NB4 (cell line): ENCODE measurements at regions not wholly inside any gene's neighbourhood (a gene's known extent, or its start where the extent isn't known, plus 50 kb on each side); places are given as distances from the start of the nearest gene placed in this dataset.

Experiments
- DNase-seq: peaks from one replicate; pipeline ENCODE4 v3.0.0; 2010; ENCODE audit warnings: low read depth
- H3K4me3 ChIP-seq: one replicate; pipeline ENCODE4 v1.5.1; 2011; ENCODE audit warnings: mild to moderate bottlenecking, low read depth, low read length, moderate library complexity
- MYC ChIP-seq: IDR thresholded peaks from 2 replicates; pipeline ENCODE4 v1.6.1; 2011; ENCODE audit warnings: low read depth, low read length
- POLR2A ChIP-seq: IDR thresholded peaks from 2 replicates; pipeline ENCODE4 v1.6.1; 2011; ENCODE audit warnings: mild to moderate bottlenecking; ENCODE audit not compliant: insufficient read length; ENCODE audit errors: extremely low read depth
- TF ChIP-seq, protein P1 (sequence below): IDR thresholded peaks from 2 replicates; pipeline ENCODE4 v1.6.1; 2011; ENCODE audit warnings: low read depth, low read length
- TF ChIP-seq, protein P2 (sequence below): IDR thresholded peaks from one replicate; pipeline ENCODE4 v1.5.1; 2012; ENCODE audit warnings: low read depth, low read length

DNA sequence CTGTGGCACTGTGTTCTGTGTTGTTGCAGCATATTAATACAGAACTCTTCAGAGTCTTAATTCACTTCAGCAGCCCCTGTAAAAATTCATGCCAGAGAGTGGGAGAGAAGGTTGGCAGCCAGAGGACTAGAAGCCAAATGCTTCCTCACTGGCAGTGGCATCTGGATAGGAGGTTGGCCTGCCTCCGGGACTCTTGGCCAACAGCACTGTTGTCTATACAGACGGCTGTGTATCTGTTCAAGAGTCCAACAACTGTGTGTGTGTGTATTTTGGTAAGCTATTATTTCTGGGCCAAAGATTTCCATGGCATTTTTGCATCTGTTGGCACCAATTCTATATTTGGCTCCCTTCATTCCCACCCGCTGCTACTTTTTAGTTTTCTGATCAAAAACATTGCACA, 156.0 kb upstream of the SOX2 start:
- TF ChIP-seq, protein P1, sequence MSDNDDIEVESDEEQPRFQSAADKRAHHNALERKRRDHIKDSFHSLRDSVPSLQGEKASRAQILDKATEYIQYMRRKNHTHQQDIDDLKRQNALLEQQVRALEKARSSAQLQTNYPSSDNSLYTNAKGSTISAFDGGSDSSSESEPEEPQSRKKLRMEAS, result no peak
- TF ChIP-seq, protein P2, sequence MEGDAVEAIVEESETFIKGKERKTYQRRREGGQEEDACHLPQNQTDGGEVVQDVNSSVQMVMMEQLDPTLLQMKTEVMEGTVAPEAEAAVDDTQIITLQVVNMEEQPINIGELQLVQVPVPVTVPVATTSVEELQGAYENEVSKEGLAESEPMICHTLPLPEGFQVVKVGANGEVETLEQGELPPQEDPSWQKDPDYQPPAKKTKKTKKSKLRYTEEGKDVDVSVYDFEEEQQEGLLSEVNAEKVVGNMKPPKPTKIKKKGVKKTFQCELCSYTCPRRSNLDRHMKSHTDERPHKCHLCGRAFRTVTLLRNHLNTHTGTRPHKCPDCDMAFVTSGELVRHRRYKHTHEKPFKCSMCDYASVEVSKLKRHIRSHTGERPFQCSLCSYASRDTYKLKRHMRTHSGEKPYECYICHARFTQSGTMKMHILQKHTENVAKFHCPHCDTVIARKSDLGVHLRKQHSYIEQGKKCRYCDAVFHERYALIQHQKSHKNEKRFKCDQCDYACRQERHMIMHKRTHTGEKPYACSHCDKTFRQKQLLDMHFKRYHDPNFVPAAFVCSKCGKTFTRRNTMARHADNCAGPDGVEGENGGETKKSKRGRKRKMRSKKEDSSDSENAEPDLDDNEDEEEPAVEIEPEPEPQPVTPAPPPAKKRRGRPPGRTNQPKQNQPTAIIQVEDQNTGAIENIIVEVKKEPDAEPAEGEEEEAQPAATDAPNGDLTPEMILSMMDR, result no peak
- no peak for TF ChIP-seq POLR2A
- no peak for TF ChIP-seq MYC
- H3K4me3 ChIP-seq, result no peak overlapping the region
- DNase-seq, result no peak

DNA sequence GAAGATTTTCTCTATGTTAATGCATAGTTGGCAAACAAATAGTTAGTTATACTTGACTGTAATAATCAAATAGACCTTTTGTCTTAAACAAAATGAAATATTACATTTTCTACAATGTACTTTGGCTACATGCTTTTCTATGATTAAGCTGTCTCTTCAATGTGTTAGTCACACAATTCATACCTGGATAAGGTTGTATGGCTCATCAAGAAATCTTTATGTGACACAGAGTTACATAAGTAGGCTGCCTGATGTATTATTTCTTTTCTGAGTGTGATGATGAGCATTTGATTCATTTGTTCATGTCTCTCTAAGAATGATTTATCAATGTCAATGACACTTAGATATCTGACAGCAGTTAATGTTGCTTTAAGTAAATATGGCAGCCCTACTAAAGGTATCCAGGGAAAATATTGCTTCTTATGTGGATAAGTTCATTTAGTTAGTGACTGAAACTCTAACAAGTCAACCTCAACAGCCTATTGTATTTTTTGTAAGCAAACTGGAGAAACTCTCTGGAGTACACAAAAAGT, 157.4 kb upstream of the SOX2 start:
- TF ChIP-seq, protein P2, result no peak
- TF ChIP-seq POLR2A (no peak), MYC (no peak)
- TF ChIP-seq, protein P1, result no peak
- no peak for DNase-seq
- H3K4me3 ChIP-seq, result no peak overlapping the region

DNA sequence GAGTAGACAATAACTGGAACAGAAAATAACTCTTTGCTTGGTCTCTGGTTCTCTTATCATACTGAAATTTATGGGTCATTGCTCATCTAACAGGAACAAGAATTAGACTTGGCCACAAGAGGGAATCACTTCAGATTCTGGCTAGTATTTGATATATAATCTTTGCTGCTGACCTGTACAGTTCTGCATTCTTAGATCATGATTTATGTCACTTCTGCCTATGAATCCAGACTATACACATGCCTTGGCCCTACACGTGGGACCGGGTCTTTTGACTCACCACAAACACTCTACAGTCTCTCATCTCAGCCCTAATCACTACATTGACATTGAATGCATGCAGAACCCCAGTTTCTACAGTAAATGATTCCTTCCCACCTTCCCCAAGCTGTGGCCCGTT, 162.5 kb upstream of the SOX2 start:
- H3K4me3 ChIP-seq, result no peak overlapping the region
- TF ChIP-seq POLR2A (no peak), MYC (no peak)
- TF ChIP-seq, protein P2, result no peak
- TF ChIP-seq, protein P1, result no peak
- DNase-seq, result no peak

DNA sequence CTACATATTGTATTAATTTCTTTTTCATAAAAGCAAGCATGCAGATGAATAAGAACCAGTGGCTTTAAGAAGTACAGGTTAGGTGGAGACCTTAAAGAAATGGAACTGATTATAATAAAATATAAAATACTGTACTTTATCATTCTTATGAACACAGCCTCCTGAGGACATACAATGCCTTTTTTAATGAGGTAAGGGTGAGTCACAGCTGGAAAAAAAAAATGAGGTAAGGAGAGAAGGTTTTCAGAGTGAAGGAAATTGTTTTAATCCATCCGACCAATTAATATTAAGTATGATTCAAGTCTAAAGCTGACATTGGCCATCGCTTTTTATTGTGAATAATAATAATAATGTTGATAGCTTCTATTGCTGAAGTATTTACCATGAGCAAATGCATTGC, 170.3 kb upstream of the SOX2 start:
- no peak overlapping the region for H3K4me3 ChIP-seq
- TF ChIP-seq, protein P2, result no peak
- TF ChIP-seq MYC, result no peak
- no peak for TF ChIP-seq POLR2A
- TF ChIP-seq, protein P1, result no peak
- DNase-seq, result no peak

DNA sequence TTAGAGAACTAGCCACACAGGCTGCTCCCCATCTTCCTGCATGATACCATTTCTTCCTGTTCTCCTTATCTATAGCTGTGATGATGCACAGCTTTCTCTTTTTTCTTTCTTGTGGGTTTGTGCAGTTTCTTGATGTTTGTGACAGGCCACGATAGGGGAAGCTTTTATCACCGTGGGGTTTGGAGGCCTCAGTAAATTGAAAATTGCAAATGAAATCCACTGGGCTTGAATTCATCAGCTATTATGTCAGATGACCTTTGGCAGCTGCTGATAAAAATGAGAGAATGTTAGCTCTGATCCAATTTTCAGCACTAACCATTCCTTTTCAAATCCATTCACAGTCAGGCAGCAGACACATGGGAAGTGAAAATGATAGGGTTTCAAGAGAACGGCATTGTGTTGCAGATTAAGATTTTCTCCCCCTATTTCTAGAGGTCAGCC, 176.9 kb upstream of the SOX2 start:
- TF ChIP-seq, protein P1, result no peak
- no peak for TF ChIP-seq POLR2A
- TF ChIP-seq, protein P2, result no peak
- TF ChIP-seq MYC, result no peak
- H3K4me3 ChIP-seq, result no peak overlapping the region
- DNase-seq, result no peak
